ENCODE measurements at regions not wholly inside any gene's neighbourhood (a gene's known extent, or its start where the extent isn't known, plus 50 kb on each side); places are given as distances from the start of the nearest gene placed in this dataset.

DNA sequence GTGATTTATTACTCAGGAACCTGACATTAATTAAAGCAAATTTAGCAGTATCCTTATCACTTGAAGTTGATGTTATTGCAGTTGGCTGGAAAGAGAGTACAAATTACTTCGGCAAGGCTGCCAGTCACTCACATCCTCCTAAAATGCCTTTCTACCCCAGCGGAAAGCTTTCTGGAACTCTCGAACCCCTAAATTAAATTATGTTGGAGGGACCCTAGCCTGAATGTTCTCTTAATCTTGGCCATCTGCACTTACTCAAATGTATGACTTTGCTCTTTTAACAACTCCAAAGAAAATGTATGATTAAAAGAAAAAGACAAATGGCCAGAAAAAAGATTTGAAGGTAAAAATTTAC lies 242.6 kb upstream of the USP25 start:
- Histone ChIP-seq H3K9ac (ENCODE audit: extremely low read depth, insufficient read length, low read length) (no peak overlapping the region), H4K20me1 (ENCODE audit: control insufficient read depth, insufficient read depth, insufficient read length) (no peaks in the 10 kb centered on the region), H2AFZ (ENCODE audit: low read length) (no peak overlapping the region), H3K23ac (ENCODE audit: insufficient read length, low read depth, low read length) (no peak overlapping the region), H3K4me2 (ENCODE audit: insufficient read depth, insufficient read length, low read length) (no peak overlapping the region), H2BK12ac (ENCODE audit: insufficient read length, low read depth, low read length) (no peak overlapping the region), H4K91ac (ENCODE audit: insufficient read length, low read depth, low read length) (no peak overlapping the region), H3K27ac (ENCODE audit: insufficient read length, low read depth, low read length) (no peak overlapping the region), H3K56ac (ENCODE audit: insufficient read length, low read depth, low read length) (no peak overlapping the region), H2BK5ac (ENCODE audit: insufficient read length, low read length) (no peak overlapping the region), H3K4ac (ENCODE audit: low read depth, low read length) (no peak overlapping the region), H3K23me2 (ENCODE audit: insufficient read length, low read depth, low read length, poor library complexity, severe bottlenecking) (no peaks in the 10 kb centered on the region), H3K79me2 (ENCODE audit: insufficient read depth, low read length) (no peaks in the 10 kb centered on the region), H3K14ac (ENCODE audit: insufficient read depth, low read length) (no peak overlapping the region), H3T11ph (ENCODE audit: low read length) (no peak overlapping the region), H4K5ac (ENCODE audit: insufficient read length, low read depth, low read length) (no peak overlapping the region), H2AK5ac (ENCODE audit: insufficient read length, low read length) (no peak overlapping the region), H3K9me3 (ENCODE audit: control insufficient read depth, low read depth, low read length) (no peaks in the 10 kb centered on the region), H3K4me1 (ENCODE audit: insufficient read depth, low read length) (no peaks in the 10 kb centered on the region), H3K79me1 (ENCODE audit: insufficient read depth, low read depth, low read length, poor library complexity, severe bottlenecking) (no peaks in the 10 kb centered on the region), H2BK15ac (ENCODE audit: low read depth, low read length) (no peak overlapping the region), H2BK120ac (ENCODE audit: low read depth, low read length, poor library complexity, severe bottlenecking) (no peak overlapping the region), H3K18ac (ENCODE audit: insufficient read length, low read depth, low read length) (no peak overlapping the region), H4K8ac (replicated peaks; ENCODE audit: insufficient read length, low read depth, low read length) (no peak overlapping the region), H2BK20ac (ENCODE audit: low read depth, low read length, poor library complexity, severe bottlenecking) (no peak overlapping the region), H3K27me3 (ENCODE audit: insufficient read depth, low read length) (no peaks in the 10 kb centered on the region)
- no peaks in the 10 kb centered on the region for H3K36me3 Mint-ChIP-seq (ENCODE audit: insufficient read depth in 1 of 3, low read depth in 3 of 3)
- TF ChIP-seq, protein P1, sequence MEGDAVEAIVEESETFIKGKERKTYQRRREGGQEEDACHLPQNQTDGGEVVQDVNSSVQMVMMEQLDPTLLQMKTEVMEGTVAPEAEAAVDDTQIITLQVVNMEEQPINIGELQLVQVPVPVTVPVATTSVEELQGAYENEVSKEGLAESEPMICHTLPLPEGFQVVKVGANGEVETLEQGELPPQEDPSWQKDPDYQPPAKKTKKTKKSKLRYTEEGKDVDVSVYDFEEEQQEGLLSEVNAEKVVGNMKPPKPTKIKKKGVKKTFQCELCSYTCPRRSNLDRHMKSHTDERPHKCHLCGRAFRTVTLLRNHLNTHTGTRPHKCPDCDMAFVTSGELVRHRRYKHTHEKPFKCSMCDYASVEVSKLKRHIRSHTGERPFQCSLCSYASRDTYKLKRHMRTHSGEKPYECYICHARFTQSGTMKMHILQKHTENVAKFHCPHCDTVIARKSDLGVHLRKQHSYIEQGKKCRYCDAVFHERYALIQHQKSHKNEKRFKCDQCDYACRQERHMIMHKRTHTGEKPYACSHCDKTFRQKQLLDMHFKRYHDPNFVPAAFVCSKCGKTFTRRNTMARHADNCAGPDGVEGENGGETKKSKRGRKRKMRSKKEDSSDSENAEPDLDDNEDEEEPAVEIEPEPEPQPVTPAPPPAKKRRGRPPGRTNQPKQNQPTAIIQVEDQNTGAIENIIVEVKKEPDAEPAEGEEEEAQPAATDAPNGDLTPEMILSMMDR (conservative IDR thresholded peaks at IDR 0.05) = no peak
- WGBS (ENCODE audit: extremely low coverage, insufficient read length, low lambda C conversion rate) = no CpG with 5 or more reads among the region's 3 CpGs
- no peak overlapping the region for H3K4me3 Mint-ChIP-seq
- no peaks in the 10 kb centered on the region; the same call in 1 of the 2 replicates for H3K27me3 Mint-ChIP-seq (ENCODE audit: low read depth)
- no peak overlapping the region for H3K27ac Mint-ChIP-seq
- no peaks in the 10 kb centered on the region; a peak in 1 of 5 replicates for H3K9me3 Mint-ChIP-seq
- no peak for DNase-seq
- peaks cover 0 to 2% of the 10 kb centered on the region in 2 experiments; a peak in 1 of 4 replicates for H3K4me1 Mint-ChIP-seq
